ENCODE measurements at regions not wholly inside any gene's neighbourhood (a gene's known extent, or its start where the extent isn't known, plus 50 kb on each side); places are given as distances from the start of the nearest gene placed in this dataset.
"Not testable (repeated sequence)": the region's sequence is repeated elsewhere in the genome, so short reads cannot be mapped to it uniquely, and the experiment has no call there.

- DNase-seq = no peak
Measured at GRCh38 chr5:174981416-174981815, 257.0 kb downstream of the MSX2 start.

GRCh38 chr5:174980952-174981351 is 256.6 kb downstream of the MSX2 start:
- DNase-seq = no peak

GRCh38 chr5:174972291-174972690 is 247.9 kb downstream of the MSX2 start:
- no peak for DNase-seq

- DNase-seq = no peak
Measured at GRCh38 chr5:174971210-174971609, 246.8 kb downstream of the MSX2 start.

GRCh38 chr5:174970502-174970901 is 246.1 kb downstream of the MSX2 start:
- DNase-seq = no peak

GRCh38 chr5:174953871-174954270 is 229.5 kb downstream of the MSX2 start:
- no peak for DNase-seq

GRCh38 chr5:174951151-174951780 is 226.9 kb downstream of the MSX2 start:
- DNase-seq = peak; percentile 63

GRCh38 chr5:174947548-174947947 is 223.2 kb downstream of the MSX2 start:
- no peak for DNase-seq

- DNase-seq = no peak
Measured at GRCh38 chr5:174945853-174946252, 221.5 kb downstream of the MSX2 start.

GRCh38 chr5:174943785-174944184 is 219.4 kb downstream of the MSX2 start:
- DNase-seq = no peak

- not testable (repeated sequence) for DNase-seq
Measured at GRCh38 chr5:174943002-174943401, 218.6 kb downstream of the MSX2 start.

- no peak for DNase-seq
Measured at GRCh38 chr5:174937201-174938123, 213.1 kb downstream of the MSX2 start.

GRCh38 chr5:174935854-174936474 is 211.6 kb downstream of the MSX2 start:
- peak; percentile 28 for DNase-seq

GRCh38 chr5:174931033-174931432 is 206.7 kb downstream of the MSX2 start:
- DNase-seq = not testable (repeated sequence)

- no peak for DNase-seq
Measured at GRCh38 chr5:174925586-174925985, 201.2 kb downstream of the MSX2 start.

- DNase-seq = no peak
Measured at GRCh38 chr5:174922955-174923354, 198.6 kb downstream of the MSX2 start.

- no peak for DNase-seq
Measured at GRCh38 chr5:174920906-174921550, 196.6 kb downstream of the MSX2 start.

GRCh38 chr5:174919351-174919750 is 195.0 kb downstream of the MSX2 start:
- DNase-seq = no peak

- DNase-seq = no peak
Measured at GRCh38 chr5:174918655-174919054, 194.3 kb downstream of the MSX2 start.

- no peak for DNase-seq
Measured at GRCh38 chr5:174917976-174918554, 193.7 kb downstream of the MSX2 start.

GRCh38 chr5:174917435-174917834 is 193.1 kb downstream of the MSX2 start:
- DNase-seq = not testable (repeated sequence)

GRCh38 chr5:174916924-174917323 is 192.5 kb downstream of the MSX2 start:
- not testable (repeated sequence) for DNase-seq

All from occipital lobe (tissue), 1 donor.